PC-3 (cell line): ENCODE measurements at regions not wholly inside any gene's neighbourhood (a gene's known extent, or its start where the extent isn't known, plus 50 kb on each side); places are given as distances from the start of the nearest gene placed in this dataset.

Experiments used
- ATAC-seq: fragments of 200-7000 bp; cut with Tn5 transposase; 2 replicates; pipeline ENCODE4 v1.9.1; 2020; ENCODE audit warnings: mild to moderate bottlenecking, moderate library complexity
- BruUV-seq: library from RNA; stranded (reverse); fragments of 400-500 nt; replicated peaks from 2 replicates; lab custom pipeline; 2021; lab: Mats Ljungman, UMichigan
- CTCF ChIA-PET: fragments of 300-600 bp; sonication (Branson Sonifier 250); formaldehyde crosslinking; loops from one replicate; lab custom pipeline; 2022; ENCODE audit warnings: antibody characterized with exemption; lab: Charles Lee
- POLR2A ChIA-PET: fragments of 300-600 bp; sonication (Branson Sonifier 250); formaldehyde crosslinking; loops from one replicate; lab custom pipeline; 2022; ENCODE audit warnings: antibody characterized with exemption; ENCODE audit not compliant: unreplicated experiment; lab: Charles Lee
- DNase-seq: peaks from one replicate; pipeline ENCODE4 v3.0.0-alpha.2; 2015
- H2AFZ ChIP-seq: fragments of 300-600 bp; sonication (generic); 2 replicates; pipeline ENCODE4 v1.6.0; 2016; ENCODE audit warnings: antibody characterized with exemption, low read length
- H3F3A ChIP-seq: fragments of 300-600 bp; sonication (generic); one replicate; pipeline ENCODE4 v1.6.0; 2017; ENCODE audit warnings: antibody characterized with exemption, low read length, control low read depth, mild to moderate bottlenecking; ENCODE audit not compliant: unreplicated experiment
- H3K27ac ChIP-seq: fragments of 300-600 bp; sonication (generic); 2 replicates; pipeline ENCODE4 v1.5.1; 2016; ENCODE audit warnings: mild to moderate bottlenecking, low read length
- H3K27me3 ChIP-seq: fragments of 300-600 bp; sonication (generic); 2 replicates; pipeline ENCODE4 v1.6.1; 2016; ENCODE audit warnings: low read length, mixed read lengths
- H3K36me3 ChIP-seq: fragments of 300-600 bp; sonication (generic); 2 replicates; pipeline ENCODE4 v1.6.1; 2016; ENCODE audit warnings: low read depth, mixed run types, low read length, mixed read lengths
- H3K4me1 ChIP-seq: fragments of 300-600 bp; sonication (generic); 2 replicates; pipeline ENCODE4 v1.5.1; 2016; ENCODE audit warnings: low read length; ENCODE audit not compliant: insufficient read depth
- H3K4me2 ChIP-seq: fragments of 300-600 bp; sonication (generic); 2 replicates; pipeline ENCODE4 v1.6.0; 2016; ENCODE audit warnings: low read length
- H3K4me3 ChIP-seq: fragments of 300-600 bp; sonication (generic); 2 replicates; pipeline ENCODE4 v1.5.1; 2016; ENCODE audit warnings: mild to moderate bottlenecking, low read length, mixed read lengths
- H3K79me2 ChIP-seq: fragments of 300-600 bp; sonication (generic); 2 replicates; pipeline ENCODE4 v1.6.1; 2017; ENCODE audit warnings: low read length, mixed read lengths
- H3K9ac ChIP-seq: fragments of 300-600 bp; sonication (generic); 2 replicates; pipeline ENCODE4 v1.6.0; 2016; ENCODE audit warnings: mild to moderate bottlenecking, low read length
- H3K9me2 ChIP-seq: fragments of 300-600 bp; sonication (generic); replicated peaks from 2 replicates; pipeline ENCODE4 v1.6.1; 2016; ENCODE audit warnings: mixed run types, low read length, mixed read lengths
- H3K9me3 ChIP-seq: fragments of 300-600 bp; sonication (generic); 2 replicates; pipeline ENCODE4 v1.6.1; 2016; ENCODE audit warnings: low read length, mixed read lengths
- H4K20me1 ChIP-seq: fragments of 300-600 bp; sonication (generic); 2 replicates; pipeline ENCODE4 v1.6.1; 2016; ENCODE audit warnings: low read length, mixed read lengths
- CTCF ChIP-seq: fragments of 300-600 bp; sonication (generic); conservative IDR thresholded peaks from 2 replicates; pipeline ENCODE4 v1.5.1; 2017; ENCODE audit warnings: antibody characterized with exemption, low read depth, mild to moderate bottlenecking, low read length
- EZH2 ChIP-seq: fragments of 300-600 bp; sonication (generic); IDR thresholded peaks from one replicate; pipeline ENCODE4 v1.6.1; 2017; ENCODE audit warnings: antibody characterized with exemption, mild to moderate bottlenecking, low read length; ENCODE audit not compliant: unreplicated experiment
- EZH2phosphoT487 ChIP-seq: fragments of 300-600 bp; sonication (generic); IDR thresholded peaks from 2 replicates; pipeline ENCODE4 v1.6.1; 2018; ENCODE audit warnings: mild to moderate bottlenecking, antibody characterized with exemption, low read length, borderline replicate concordance
- intact Hi-C: fragments of 100-400 bp; cut with micrococcal nuclease; formaldehyde crosslinking; loops from 2 replicates; pipeline ENCODE4 v1.9.0; 2023

GRCh38 chr12:124687917-124688316, 120.5 kb upstream of the NCOR2 start:
- CTCF ChIA-PET = no interaction called here
- Histone ChIP-seq H3K9me2 (no peaks in the 10 kb centered on the region), H3K27me3 (no peaks in the 10 kb centered on the region), H3K79me2 (no peaks in the 10 kb centered on the region), H3K27ac (no peak overlapping the region), H4K20me1 (no peaks in the 10 kb centered on the region), H3F3A (no peaks in the 10 kb centered on the region), H3K4me3 (no peak overlapping the region), H2AFZ (no peak overlapping the region), H3K4me1 (peaks cover 35% of the 10 kb centered on the region), H3K9me3 (no peaks in the 10 kb centered on the region), H3K4me2 (no peak overlapping the region), H3K9ac (no peak overlapping the region), H3K36me3 (no peaks in the 10 kb centered on the region)
- DNase-seq = no peak
- BruUV-seq = no TSS peak
- POLR2A ChIA-PET = no interaction called here
- TF ChIP-seq EZH2 (no peak), EZH2phosphoT487 (no peak), CTCF (no peak)
- no peak for ATAC-seq
- intact Hi-C loops = no loop called here

DNA sequence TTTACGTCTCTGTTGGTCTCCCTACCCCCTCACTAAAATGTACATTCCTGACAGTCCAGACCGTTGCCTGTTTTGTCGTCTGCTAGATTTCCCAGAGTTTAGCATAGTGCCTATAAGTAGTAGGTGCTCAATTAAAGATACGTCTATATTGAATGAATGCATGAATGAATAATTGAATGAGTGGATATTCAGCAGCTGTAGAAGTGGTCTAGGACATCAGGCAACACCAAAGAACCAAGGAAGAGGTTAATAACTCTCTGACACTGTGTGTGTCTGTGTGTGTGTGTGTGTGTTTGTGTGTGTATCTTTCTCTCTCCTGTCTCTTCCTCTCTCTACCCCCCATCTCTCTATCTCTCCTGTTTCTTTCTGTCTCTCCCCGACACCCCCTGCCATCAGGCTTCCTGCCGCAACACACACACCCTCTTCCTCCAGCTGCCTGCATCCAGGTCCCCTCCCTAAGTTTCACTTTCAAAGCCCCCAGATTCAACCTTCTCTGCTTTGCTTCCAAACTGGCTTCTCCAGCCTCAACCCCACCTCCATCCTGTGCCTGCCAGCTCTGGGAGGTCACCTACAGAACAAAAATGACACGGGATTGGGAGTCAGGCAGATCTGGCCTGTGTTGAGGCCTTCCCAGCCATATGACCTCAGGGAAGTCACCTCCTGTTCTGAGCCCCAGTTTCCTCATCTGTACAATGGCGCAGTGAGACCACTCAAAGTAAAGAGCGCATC, 119.9 kb upstream of the NCOR2 start:
- Histone ChIP-seq H3K27ac (no peak overlapping the region), H3K36me3 (no peaks in the 10 kb centered on the region), H3F3A (no peaks in the 10 kb centered on the region), H3K27me3 (no peaks in the 10 kb centered on the region), H3K9me2 (no peaks in the 10 kb centered on the region), H3K4me1 (peaks cover 40% of the 10 kb centered on the region), H4K20me1 (no peaks in the 10 kb centered on the region), H3K9me3 (no peaks in the 10 kb centered on the region), H2AFZ (no peak overlapping the region), H3K79me2 (no peaks in the 10 kb centered on the region), H3K9ac (no peak overlapping the region), H3K4me2 (no peak overlapping the region), H3K4me3 (no peak overlapping the region)
- DNase-seq (no peak), ATAC-seq (no peak)
- intact Hi-C loops = no loop called here
- TF ChIP-seq CTCF = no peak
- TF ChIP-seq EZH2phosphoT487 = no peak
- TF ChIP-seq EZH2 = no peak
- BruUV-seq = no TSS peak
- POLR2A ChIA-PET = no interaction called here
- CTCF ChIA-PET = no interaction called here
